ENCODE measurements at regions not wholly inside any gene's neighbourhood (a gene's known extent, or its start where the extent isn't known, plus 50 kb on each side); places are given as distances from the start of the nearest gene placed in this dataset.
"Not testable (repeated sequence)": the region's sequence is repeated elsewhere in the genome, so short reads cannot be mapped to it uniquely, and the experiment has no call there.

DNA sequence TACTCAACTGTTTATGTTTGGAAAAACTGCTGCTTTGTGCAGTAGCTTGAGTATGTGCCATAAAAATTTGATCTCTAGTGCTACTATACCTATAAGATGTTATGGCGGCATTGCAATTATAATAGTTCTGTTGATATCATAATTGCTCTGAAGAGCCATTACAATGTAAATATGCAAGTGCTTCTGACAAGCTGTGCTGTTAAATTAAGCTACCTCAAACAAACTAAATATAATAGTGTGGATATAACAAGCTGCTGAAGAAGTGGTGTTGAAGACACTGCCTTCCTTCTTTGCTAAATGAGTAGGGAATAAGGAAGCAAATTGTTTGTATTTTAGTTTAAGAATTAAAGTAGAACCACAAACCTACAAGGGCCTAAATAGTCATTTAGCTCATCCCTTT is 301.0 kb upstream of the MIS18BP1 start:
- Histone ChIP-seq H3K27me3 (ENCODE audit: control insufficient read depth, insufficient read depth, low read length) (peaks cover 3% of the 10 kb centered on the region), H3K36me3 (ENCODE audit: control insufficient read depth, insufficient read depth, low read length) (no peaks in the 10 kb centered on the region), H3K9me3 (ENCODE audit: control insufficient read depth, insufficient read depth, low read length) (no peaks in the 10 kb centered on the region), H3K4me3 (ENCODE audit: low read depth, low read length) (no peak overlapping the region), H3K9ac (ENCODE audit: low read depth, low read length) (no peak overlapping the region), H3K4me1 (ENCODE audit: control insufficient read depth, insufficient read depth, low read length) (peaks cover 3% of the 10 kb centered on the region)

DNA sequence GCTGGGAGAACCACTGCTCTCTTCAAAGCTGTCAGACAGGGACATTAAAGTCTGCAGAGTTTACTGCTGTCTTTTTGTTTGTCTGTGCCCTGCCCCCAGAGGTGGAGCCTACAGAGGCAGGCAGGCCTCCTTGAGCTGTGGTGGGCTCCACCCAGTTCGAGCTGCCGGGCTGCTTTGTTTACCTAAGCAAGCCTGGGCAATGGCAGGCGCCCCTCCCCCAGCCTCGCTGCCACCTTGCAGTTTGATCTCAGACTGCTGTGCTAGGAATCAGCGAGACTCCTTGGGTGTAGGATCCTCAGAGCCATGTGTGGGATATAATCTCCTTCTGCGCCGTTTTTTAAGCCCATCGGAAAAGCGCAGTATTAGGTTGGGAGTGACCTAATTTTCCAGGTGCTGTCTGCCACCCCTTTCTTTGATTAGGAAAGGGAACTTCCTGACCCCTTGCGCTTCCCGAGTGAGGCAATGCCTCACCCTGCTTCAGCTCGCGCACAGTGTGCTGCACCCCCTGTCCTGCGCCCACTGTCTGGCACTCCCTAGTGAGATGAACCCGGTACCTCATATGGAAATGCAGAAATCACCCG is 298.3 kb upstream of the MIS18BP1 start:
- not testable (repeated sequence) for H3K36me3 ChIP-seq (ENCODE audit: control insufficient read depth, insufficient read depth, low read length); H3K27me3 ChIP-seq (ENCODE audit: control insufficient read depth, insufficient read depth, low read length); H3K9me3 ChIP-seq (ENCODE audit: control insufficient read depth, insufficient read depth, low read length); H3K4me1 ChIP-seq (ENCODE audit: control insufficient read depth, insufficient read depth, low read length)
- Histone ChIP-seq H3K9ac (ENCODE audit: low read depth, low read length) (peak overlapping the region; percentile 47), H3K4me3 (ENCODE audit: low read depth, low read length) (peak overlapping the region; percentile 68)

DNA sequence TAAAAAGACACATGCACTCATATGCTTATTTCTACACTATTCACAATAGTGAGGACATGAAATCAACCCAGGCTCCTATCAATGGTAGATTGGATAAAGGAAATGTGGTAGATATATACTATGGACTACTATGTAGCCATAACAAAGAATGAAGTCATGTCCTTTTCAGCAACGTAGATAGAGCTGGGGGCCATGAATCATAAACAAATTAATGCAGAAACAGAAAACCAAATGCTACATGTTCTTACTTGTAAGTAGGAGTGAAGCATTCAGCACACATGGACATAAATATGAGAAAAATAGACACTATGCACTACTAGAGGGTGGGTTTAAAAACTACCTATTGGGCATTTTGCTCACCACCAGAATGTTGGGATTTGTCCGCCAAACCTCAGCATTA is 278.0 kb upstream of the MIS18BP1 start:
- no peaks in the 10 kb centered on the region for H3K4me1 ChIP-seq (ENCODE audit: control insufficient read depth, insufficient read depth, low read length)
- no peaks in the 10 kb centered on the region for H3K36me3 ChIP-seq (ENCODE audit: control insufficient read depth, insufficient read depth, low read length)
- H3K4me3 ChIP-seq (ENCODE audit: low read depth, low read length) = no peak overlapping the region
- H3K27me3 ChIP-seq (ENCODE audit: control insufficient read depth, insufficient read depth, low read length) = peaks cover 5% of the 10 kb centered on the region
- no peaks in the 10 kb centered on the region for H3K9me3 ChIP-seq (ENCODE audit: control insufficient read depth, insufficient read depth, low read length)
- no peak overlapping the region for H3K9ac ChIP-seq (ENCODE audit: low read depth, low read length)

DNA sequence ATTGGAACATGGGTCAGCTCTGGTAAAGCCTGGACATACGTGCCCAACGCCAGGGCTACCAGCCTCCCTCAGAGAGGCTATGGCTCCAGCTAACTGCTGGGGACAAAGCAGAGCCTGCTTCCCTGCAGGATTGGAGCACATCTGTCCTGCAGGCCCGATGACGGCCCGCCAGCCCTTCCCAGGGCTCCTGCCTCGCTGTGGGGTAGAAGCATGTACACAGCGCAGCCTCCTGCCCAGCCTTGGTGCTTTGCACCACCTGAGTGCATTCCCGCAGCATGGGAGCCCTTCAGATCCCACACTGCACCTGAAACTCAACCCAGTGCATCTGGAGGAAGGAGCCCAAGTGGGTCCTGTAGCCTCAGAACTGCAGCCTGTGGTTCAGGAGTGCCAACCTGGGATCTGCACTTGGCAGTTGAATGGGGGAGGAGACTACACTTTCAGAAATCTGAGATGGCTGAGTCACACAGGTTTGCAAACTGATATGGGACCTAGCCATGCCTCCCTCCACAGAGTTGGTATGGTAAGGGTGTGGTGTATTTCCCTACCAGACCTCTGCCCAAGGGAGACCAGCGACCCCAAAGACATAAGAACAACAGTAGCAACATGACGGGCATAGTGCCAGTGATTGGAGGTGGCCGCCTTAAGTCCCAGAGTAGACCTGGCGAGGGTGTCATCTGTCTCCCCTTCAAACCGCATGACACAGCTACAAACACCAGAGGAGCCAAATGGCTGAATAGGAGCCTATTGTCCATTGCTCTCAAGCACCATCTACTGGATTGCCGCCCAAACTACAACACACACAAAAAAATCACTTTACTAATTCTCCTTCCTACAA is 273.9 kb upstream of the MIS18BP1 start:
- Histone ChIP-seq H3K27me3 (ENCODE audit: control insufficient read depth, insufficient read depth, low read length) (peaks cover 5% of the 10 kb centered on the region), H3K36me3 (ENCODE audit: control insufficient read depth, insufficient read depth, low read length) (no peaks in the 10 kb centered on the region), H3K9me3 (ENCODE audit: control insufficient read depth, insufficient read depth, low read length) (no peaks in the 10 kb centered on the region), H3K9ac (ENCODE audit: low read depth, low read length) (peak overlapping the region; percentile 9), H3K4me1 (ENCODE audit: control insufficient read depth, insufficient read depth, low read length) (no peaks in the 10 kb centered on the region), H3K4me3 (ENCODE audit: low read depth, low read length) (no peak overlapping the region)

DNA sequence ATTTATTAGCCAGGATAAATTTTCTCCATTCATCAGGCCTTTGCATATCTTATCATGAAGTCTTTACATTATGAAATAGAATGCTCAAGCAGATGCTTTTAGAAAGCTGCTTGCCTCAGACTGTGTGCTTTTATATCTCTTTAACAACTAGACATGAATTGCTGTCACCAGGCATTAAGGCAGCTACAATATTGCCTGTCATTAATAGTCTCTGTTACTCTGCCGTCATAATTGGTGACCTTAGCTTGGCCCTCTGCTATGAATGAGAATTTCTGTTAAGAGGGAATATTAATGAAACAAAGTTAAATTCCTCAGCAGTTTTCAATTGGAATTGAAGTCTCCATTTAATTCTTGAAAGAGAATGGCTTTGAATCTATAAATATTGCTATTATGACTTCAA is 266.8 kb upstream of the MIS18BP1 start:
- Histone ChIP-seq H3K27me3 (ENCODE audit: control insufficient read depth, insufficient read depth, low read length) (no peaks in the 10 kb centered on the region), H3K4me1 (ENCODE audit: control insufficient read depth, insufficient read depth, low read length) (no peaks in the 10 kb centered on the region), H3K9ac (ENCODE audit: low read depth, low read length) (no peak overlapping the region), H3K9me3 (ENCODE audit: control insufficient read depth, insufficient read depth, low read length) (no peaks in the 10 kb centered on the region), H3K36me3 (ENCODE audit: control insufficient read depth, insufficient read depth, low read length) (no peaks in the 10 kb centered on the region), H3K4me3 (ENCODE audit: low read depth, low read length) (no peak overlapping the region)

DNA sequence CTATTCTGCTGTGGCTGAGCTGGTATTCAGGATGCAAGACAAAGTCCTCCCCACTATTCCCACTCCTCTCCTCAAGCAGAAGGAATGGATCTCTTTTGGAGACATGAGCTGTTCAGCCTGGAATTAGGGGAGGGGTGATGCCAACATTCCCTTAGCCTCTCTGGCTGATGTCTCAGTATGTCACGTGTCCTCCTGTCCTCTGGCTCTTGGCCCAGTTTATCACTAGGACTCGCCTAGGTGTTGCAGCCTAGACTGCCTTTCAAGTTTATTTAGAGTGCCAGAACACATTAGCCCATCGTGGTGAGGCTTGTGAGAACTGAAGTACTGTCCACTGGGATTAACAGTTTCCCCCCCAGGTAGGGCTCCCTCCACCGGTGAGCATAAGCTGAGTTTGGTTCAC is 239.9 kb upstream of the MIS18BP1 start:
- Histone ChIP-seq H3K9me3 (ENCODE audit: control insufficient read depth, insufficient read depth, low read length) (no peaks in the 10 kb centered on the region), H3K27me3 (ENCODE audit: control insufficient read depth, insufficient read depth, low read length) (no peaks in the 10 kb centered on the region), H3K36me3 (ENCODE audit: control insufficient read depth, insufficient read depth, low read length) (no peaks in the 10 kb centered on the region), H3K9ac (ENCODE audit: low read depth, low read length) (no peak overlapping the region), H3K4me3 (ENCODE audit: low read depth, low read length) (no peak overlapping the region), H3K4me1 (ENCODE audit: control insufficient read depth, insufficient read depth, low read length) (no peaks in the 10 kb centered on the region)

DNA sequence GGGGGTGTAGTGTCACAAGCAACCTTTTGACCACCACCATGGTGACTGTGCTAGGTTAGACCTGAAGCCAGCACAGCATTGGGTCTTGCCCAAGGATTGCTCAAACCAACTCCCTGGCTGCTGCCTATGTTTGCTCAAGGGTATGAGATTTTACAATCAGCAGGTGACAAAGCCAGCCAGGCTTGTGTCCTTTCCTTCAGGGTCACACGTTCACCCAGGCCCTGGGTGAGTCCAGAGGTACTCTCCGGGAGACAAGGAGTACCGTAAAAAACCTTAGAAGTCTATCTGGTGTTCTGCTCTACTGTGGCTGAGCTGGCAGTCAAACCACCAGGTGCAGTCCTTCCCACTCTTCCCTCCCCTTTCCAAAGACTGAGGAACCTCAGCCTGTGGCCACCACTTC is 238.9 kb upstream of the MIS18BP1 start:
- Histone ChIP-seq H3K27me3 (ENCODE audit: control insufficient read depth, insufficient read depth, low read length) (no peaks in the 10 kb centered on the region), H3K36me3 (ENCODE audit: control insufficient read depth, insufficient read depth, low read length) (no peaks in the 10 kb centered on the region), H3K4me1 (ENCODE audit: control insufficient read depth, insufficient read depth, low read length) (no peaks in the 10 kb centered on the region), H3K4me3 (ENCODE audit: low read depth, low read length) (no peak overlapping the region), H3K9me3 (ENCODE audit: control insufficient read depth, insufficient read depth, low read length) (peaks cover 4% of the 10 kb centered on the region), H3K9ac (ENCODE audit: low read depth, low read length) (no peak overlapping the region)

DNA sequence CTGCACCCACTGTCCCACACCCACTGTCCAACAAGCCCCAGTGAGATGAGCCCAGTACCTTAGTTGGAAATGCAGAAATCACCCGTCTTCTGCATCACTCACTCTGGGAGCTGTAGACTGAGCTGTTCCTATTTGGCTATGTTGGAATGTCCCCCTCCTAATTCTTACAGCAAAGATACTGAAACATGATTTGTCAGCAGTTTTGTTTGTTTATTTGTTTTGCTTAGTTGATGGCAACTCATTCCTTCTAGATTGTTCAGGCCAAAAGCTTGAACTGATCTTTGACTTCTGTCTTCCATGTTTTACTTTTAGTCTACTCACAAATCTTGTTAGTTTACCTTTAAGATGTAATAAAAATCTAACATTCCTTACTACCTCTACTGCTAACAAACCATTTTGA is 233.6 kb upstream of the MIS18BP1 start:
- no peaks in the 10 kb centered on the region for H3K4me1 ChIP-seq (ENCODE audit: control insufficient read depth, insufficient read depth, low read length)
- H3K9ac ChIP-seq (ENCODE audit: low read depth, low read length) = no peak overlapping the region
- H3K9me3 ChIP-seq (ENCODE audit: control insufficient read depth, insufficient read depth, low read length) = peaks cover 4% of the 10 kb centered on the region
- H3K27me3 ChIP-seq (ENCODE audit: control insufficient read depth, insufficient read depth, low read length) = no peaks in the 10 kb centered on the region
- no peak overlapping the region for H3K4me3 ChIP-seq (ENCODE audit: low read depth, low read length)
- H3K36me3 ChIP-seq (ENCODE audit: control insufficient read depth, insufficient read depth, low read length) = no peaks in the 10 kb centered on the region

DNA sequence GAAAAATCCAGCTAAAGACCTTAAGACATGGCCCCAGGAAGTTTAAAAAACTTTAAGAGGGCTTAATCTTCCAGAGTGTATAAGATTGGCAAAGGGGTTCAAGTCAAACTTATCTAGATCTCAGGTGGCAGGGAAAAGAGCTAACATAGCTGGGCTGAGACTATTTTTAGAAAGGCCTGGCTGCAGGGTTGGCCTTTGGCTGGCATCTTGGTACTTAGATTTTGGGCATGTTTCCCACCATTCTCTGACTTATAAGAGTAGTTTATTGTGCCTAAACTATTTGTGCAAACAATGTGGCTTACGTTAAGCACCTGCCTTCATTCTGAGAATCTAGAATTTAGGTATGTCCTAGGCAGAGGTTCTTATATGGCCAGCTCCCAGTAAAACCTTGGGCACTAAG is 214.0 kb upstream of the MIS18BP1 start:
- no peaks in the 10 kb centered on the region for H3K9me3 ChIP-seq (ENCODE audit: control insufficient read depth, insufficient read depth, low read length)
- no peaks in the 10 kb centered on the region for H3K27me3 ChIP-seq (ENCODE audit: control insufficient read depth, insufficient read depth, low read length)
- H3K9ac ChIP-seq (ENCODE audit: low read depth, low read length) = no peak overlapping the region
- H3K4me1 ChIP-seq (ENCODE audit: control insufficient read depth, insufficient read depth, low read length) = no peaks in the 10 kb centered on the region
- H3K4me3 ChIP-seq (ENCODE audit: low read depth, low read length) = no peak overlapping the region
- H3K36me3 ChIP-seq (ENCODE audit: control insufficient read depth, insufficient read depth, low read length) = no peaks in the 10 kb centered on the region

DNA sequence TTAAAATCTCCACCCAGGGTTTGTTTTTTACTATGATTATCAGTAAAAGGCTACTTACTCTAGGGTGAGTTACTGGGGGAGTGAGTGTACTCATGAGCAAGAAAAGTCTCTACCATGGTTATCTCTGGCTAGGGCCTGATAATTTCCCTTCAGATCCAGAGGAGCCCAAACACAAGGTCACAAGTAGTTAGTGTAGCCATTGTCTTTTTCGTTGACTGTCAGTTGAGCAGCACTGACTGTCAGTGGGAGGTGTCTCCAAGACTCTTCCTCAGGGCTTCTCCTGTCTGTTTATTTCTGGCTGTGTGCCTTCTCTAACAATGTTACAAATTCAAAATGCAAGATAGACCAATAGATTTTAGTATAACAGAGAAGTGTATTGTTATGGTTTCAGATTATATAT is 181.2 kb upstream of the MIS18BP1 start:
- Histone ChIP-seq H3K9me3 (ENCODE audit: control insufficient read depth, insufficient read depth, low read length) (no peaks in the 10 kb centered on the region), H3K27me3 (ENCODE audit: control insufficient read depth, insufficient read depth, low read length) (no peaks in the 10 kb centered on the region), H3K4me1 (ENCODE audit: control insufficient read depth, insufficient read depth, low read length) (peaks cover 4% of the 10 kb centered on the region), H3K4me3 (ENCODE audit: low read depth, low read length) (no peak overlapping the region), H3K36me3 (ENCODE audit: control insufficient read depth, insufficient read depth, low read length) (no peaks in the 10 kb centered on the region), H3K9ac (ENCODE audit: low read depth, low read length) (no peak overlapping the region)

DNA sequence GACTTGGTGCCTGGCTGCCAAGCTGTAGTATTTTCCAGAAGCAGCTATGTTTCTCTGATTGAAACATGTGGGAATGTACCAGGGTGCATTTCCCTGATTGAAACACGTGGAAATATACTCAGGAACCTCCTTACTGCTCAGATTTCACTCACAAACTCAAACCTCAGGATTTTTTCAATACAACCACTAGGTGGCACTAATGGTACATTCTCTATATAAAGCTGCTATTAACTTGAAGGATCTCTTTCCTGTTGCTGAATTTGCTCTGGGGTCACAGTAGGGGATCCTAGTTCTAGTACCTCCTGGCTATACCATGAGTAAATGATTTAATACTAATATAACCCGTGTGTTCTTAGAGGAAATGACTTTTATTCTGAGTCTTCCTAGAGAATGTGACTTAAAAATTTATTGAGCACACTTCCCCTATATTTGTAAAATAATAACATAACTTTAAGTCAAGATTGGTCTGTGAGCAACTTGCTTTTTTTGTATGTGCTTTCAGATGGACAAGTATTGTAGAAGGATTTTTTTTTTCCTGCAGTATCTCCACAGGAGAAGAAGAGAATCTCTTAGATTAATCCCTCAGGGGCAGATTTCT is 173.8 kb upstream of the MIS18BP1 start:
- Histone ChIP-seq H3K4me1 (ENCODE audit: control insufficient read depth, insufficient read depth, low read length) (peaks cover 3% of the 10 kb centered on the region), H3K27me3 (ENCODE audit: control insufficient read depth, insufficient read depth, low read length) (no peaks in the 10 kb centered on the region), H3K9me3 (ENCODE audit: control insufficient read depth, insufficient read depth, low read length) (no peaks in the 10 kb centered on the region), H3K4me3 (ENCODE audit: low read depth, low read length) (no peak overlapping the region), H3K9ac (ENCODE audit: low read depth, low read length) (no peak overlapping the region), H3K36me3 (ENCODE audit: control insufficient read depth, insufficient read depth, low read length) (no peaks in the 10 kb centered on the region)

DNA sequence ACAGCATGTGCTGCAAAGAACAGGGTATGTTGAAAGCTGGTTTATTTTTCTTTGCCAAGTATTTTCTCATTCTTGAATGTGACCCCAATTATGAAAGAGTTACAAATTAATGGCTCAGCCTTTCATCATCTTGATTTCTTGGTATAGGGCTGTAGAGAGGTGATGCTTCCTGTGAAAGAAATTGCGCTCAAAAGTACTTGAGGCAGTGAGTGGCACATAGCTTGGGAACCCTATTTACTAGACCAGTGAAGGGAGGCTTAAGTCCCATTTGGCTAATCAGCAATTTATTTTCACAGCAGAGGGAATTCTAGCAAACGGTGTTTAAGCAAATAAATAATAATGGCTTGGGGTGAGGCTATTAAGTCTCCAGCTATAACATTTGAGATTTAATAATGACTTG is 153.9 kb upstream of the MIS18BP1 start:
- Histone ChIP-seq H3K27me3 (ENCODE audit: control insufficient read depth, insufficient read depth, low read length) (no peaks in the 10 kb centered on the region), H3K4me1 (ENCODE audit: control insufficient read depth, insufficient read depth, low read length) (no peaks in the 10 kb centered on the region), H3K4me3 (ENCODE audit: low read depth, low read length) (no peak overlapping the region), H3K9ac (ENCODE audit: low read depth, low read length) (no peak overlapping the region), H3K36me3 (ENCODE audit: control insufficient read depth, insufficient read depth, low read length) (no peaks in the 10 kb centered on the region), H3K9me3 (ENCODE audit: control insufficient read depth, insufficient read depth, low read length) (no peaks in the 10 kb centered on the region)
